Right forelimb (tissue), 1 donor: ENCODE measurements at regions not wholly inside any gene's neighbourhood (a gene's known extent, or its start where the extent isn't known, plus 50 kb on each side); places are given as distances from the start of the nearest gene placed in this dataset.
"Not testable (repeated sequence)": the region's sequence is repeated elsewhere in the genome, so short reads cannot be mapped to it uniquely, and the experiment has no call there.

Experiments
- DNase-seq: peaks from one replicate; pipeline ENCODE4 v3.0.0-alpha.2; 2018

- DNase-seq, result no peak
Measured at GRCh38 chr20:22052025-22052650, 346.7 kb downstream of the PAX1 start.

- not testable (repeated sequence) for DNase-seq
Measured at GRCh38 chr20:22045956-22046507, 340.6 kb downstream of the PAX1 start.

GRCh38 chr20:22027423-22027822, 322.0 kb downstream of the PAX1 start:
- DNase-seq, result no peak

GRCh38 chr20:22020201-22020600, 314.7 kb downstream of the PAX1 start:
- DNase-seq, result no peak

- no peak for DNase-seq
Measured at GRCh38 chr20:22008456-22008855, 303.0 kb downstream of the PAX1 start.

GRCh38 chr20:22006306-22006705, 300.8 kb downstream of the PAX1 start:
- no peak for DNase-seq

- no peak for DNase-seq
Measured at GRCh38 chr20:22005535-22005934, 300.1 kb downstream of the PAX1 start.

GRCh38 chr20:22004946-22005345, 299.5 kb downstream of the PAX1 start:
- no peak for DNase-seq

- DNase-seq, result no peak
Measured at GRCh38 chr20:22003680-22004079, 298.2 kb downstream of the PAX1 start.

GRCh38 chr20:22001886-22002285, 296.4 kb downstream of the PAX1 start:
- DNase-seq, result no peak

- DNase-seq, result no peak
Measured at GRCh38 chr20:21995461-21995860, 290.0 kb downstream of the PAX1 start.

- DNase-seq, result no peak
Measured at GRCh38 chr20:21994203-21994602, 288.7 kb downstream of the PAX1 start.

- DNase-seq, result no peak
Measured at GRCh38 chr20:21982559-21982958, 277.1 kb downstream of the PAX1 start.

- DNase-seq, result no peak
Measured at GRCh38 chr20:21981597-21982344, 276.3 kb downstream of the PAX1 start.

GRCh38 chr20:21981179-21981578, 275.7 kb downstream of the PAX1 start:
- DNase-seq, result no peak

- DNase-seq, result no peak
Measured at GRCh38 chr20:21971436-21971835, 266.0 kb downstream of the PAX1 start.

GRCh38 chr20:21968486-21968885, 263.0 kb downstream of the PAX1 start:
- DNase-seq, result no peak

- DNase-seq, result no peak
Measured at GRCh38 chr20:21967481-21967880, 262.0 kb downstream of the PAX1 start.

- no peak for DNase-seq
Measured at GRCh38 chr20:21956591-21956990, 251.1 kb downstream of the PAX1 start.

GRCh38 chr20:21947406-21947805, 241.9 kb downstream of the PAX1 start:
- DNase-seq, result no peak

- no peak for DNase-seq
Measured at GRCh38 chr20:21944227-21944626, 238.8 kb downstream of the PAX1 start.

GRCh38 chr20:21941941-21942805, 236.7 kb downstream of the PAX1 start:
- no peak for DNase-seq

GRCh38 chr20:21936720-21937380, 231.4 kb downstream of the PAX1 start:
- no peak for DNase-seq
